ENCODE measurements at regions not wholly inside any gene's neighbourhood (a gene's known extent, or its start where the extent isn't known, plus 50 kb on each side); places are given as distances from the start of the nearest gene placed in this dataset.
"Not testable (repeated sequence)": the region's sequence is repeated elsewhere in the genome, so short reads cannot be mapped to it uniquely, and the experiment has no call there.

DNA sequence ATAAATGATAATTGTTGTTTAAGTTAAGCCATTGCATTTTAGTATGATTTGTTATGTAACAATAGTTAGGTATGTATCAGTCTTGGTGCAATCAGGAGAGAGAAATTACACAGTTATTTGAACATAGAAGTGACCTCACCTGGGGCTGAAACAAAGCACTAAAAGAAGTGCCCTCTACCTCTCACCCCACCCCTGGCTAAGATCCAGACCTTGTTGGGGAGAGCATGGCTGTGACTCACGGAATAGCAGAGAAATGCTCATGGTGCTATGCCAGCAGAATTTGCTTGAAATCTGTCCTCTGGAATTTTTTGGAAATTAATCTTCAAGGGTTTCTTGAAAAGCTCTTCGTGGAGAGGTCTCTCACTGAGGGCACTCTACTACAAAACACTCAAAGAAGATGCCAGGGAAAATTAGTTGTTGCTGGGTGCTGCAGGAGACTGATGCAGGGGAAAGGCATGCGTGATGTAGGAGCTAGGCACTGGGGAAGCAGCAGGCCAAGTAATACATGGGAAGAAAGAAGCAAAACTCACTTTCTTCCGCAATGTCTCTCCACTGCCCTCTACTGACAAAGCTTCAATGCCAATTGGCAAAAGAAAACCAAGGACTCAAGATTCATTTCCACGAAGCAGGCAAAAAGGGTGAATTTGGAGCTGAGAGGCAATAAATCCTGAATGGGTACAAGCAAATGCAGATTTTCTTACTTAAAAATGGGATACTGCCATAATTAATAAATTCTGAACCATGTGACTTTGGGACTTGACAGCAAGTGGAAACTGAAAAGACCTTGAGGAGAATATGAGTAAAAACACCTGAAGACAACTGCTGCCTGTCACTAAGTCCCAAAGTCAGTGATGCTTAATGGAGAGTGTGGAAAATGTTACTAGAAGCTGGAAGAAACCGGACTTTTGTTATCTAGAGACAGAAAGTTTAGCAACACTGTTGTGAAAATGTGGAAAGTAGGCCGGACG lies 136.3 kb upstream of the ZNF184 start:
- Histone ChIP-seq H3K4me3 (no peak overlapping the region), H3K27ac (no peak overlapping the region)

DNA sequence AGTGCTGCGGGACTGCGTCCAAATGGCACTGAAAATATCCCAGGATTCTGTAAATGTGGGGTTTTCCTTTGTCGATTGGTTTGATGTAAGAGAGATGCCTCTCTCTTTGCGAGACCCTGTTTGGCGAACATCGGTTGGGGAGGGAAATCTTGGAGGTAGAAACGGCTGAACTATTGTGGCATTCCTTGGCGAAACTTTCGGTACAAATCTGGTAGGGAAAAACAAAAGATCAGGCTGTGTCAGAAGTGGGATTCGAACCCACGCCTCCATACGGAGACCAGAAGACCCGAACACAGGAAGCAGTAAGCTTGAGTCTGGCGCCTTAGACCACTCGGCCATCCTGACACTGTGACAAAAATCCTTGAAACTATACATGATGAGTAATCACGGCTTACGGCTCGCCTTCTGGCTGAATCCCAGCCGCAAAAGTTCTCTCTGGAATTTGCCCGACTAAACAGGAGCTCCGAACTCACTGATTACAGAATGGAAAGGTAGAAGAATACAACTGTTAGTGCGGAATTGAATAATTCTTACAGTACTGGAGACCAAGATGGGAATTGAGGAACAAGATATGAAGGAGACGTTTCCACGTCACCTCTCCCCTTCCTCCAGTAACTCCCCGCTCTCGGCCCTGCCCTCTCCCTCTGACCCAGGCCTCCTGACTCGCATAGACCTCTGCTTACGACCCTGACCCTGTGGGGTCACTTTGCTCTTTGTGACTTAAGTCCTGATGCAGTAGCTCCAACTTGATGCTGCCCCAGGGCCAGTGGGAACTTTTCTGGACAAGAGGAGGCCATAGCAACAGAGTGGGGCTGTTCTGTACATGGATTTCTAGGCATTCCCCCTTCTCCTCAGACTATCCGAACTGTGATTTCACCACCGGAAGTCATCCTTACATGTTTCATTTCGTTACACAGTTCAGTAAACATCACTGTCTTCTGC lies 132.8 kb upstream of the ZNF184 start:
- no peak overlapping the region for H3K27ac ChIP-seq
- H3K4me3 ChIP-seq = no peak overlapping the region

DNA sequence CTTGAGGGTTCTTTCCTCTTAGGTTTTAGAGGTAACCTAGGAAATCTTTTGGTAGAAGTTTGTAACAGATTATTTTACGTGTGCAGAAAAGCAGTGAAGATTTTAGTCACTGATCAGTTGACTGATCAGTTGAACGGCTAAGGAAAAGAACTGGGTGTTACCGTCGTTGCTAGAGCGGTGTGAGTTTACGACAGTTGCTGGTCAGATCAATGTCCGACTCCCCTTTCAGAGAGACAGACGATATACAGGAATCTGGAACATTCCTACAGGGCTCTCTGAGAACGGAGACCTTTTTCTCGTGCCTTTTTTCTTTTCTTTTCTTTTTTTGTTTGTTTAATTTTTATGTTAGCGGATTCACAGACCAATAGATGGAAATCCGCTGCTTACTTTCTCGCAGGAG lies 132.1 kb upstream of the ZNF184 start:
- H3K4me3 ChIP-seq = no peak overlapping the region

DNA sequence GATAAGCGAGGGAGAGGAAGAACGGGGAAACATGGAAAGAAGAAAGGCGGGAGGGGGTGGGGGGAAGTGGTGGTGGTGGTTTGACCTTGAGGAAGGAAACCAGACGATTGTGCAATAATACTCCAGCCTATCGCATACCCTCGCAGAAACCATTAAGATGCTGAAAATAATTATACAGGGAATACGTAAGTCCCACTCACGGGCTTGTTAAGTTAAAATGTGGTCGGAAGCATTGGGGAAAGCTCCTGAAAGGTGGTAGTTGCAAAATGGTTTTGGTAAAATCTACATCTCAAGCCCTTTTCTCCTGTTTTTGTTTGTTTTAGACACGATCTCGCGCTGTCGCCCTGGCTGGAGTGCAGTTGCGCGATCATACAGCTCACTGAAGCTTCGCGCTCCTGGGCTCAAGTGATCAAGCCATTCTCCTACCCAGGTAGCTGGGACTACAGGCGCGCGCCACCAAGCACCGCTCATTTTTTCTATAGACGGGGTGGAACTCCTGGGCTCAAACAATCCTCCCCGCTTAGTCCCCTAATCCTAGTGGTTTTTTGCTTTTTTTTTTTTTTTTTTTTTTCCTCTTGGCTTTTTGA lies 128.9 kb upstream of the ZNF184 start:
- Histone ChIP-seq H3K4me3 (no peak overlapping the region), H3K27ac (no peak overlapping the region)

More for the DNA sequence above, 132.1 kb upstream of the ZNF184 start:
- no peak overlapping the region for H3K27ac ChIP-seq

DNA sequence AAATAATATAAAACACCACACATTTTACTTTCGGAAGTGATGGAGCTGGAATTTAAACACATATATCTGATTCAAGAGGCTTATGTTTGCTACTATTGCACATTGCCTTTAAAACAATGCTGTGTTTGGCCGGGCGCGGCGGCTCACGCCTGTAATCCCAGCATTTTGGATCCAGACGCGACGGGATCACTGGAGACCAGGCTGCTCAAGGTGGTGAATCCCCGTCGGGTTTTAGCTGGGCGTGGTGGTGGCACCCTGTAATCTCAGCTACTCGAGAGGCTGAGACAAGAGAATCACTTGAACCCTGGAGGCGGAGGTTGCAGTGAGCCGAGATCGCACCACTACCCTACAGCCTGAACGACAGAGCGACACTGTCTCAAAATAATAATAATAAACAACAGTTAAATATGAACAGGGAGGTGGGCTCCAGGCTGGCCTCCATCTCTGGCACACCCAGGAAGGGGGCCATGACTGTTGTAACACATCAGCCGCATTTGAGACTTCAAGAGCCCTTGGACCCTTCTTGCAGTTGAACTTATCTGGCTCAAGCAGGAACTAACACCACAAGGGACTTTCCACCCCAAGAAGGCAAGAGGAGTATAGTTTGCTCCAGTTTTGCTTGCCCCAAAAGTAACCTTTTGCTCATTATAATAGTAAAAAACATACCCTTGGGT lies 127.1 kb upstream of the ZNF184 start:
- Histone ChIP-seq H3K4me3 (no peak overlapping the region), H3K27ac (no peak overlapping the region)

DNA sequence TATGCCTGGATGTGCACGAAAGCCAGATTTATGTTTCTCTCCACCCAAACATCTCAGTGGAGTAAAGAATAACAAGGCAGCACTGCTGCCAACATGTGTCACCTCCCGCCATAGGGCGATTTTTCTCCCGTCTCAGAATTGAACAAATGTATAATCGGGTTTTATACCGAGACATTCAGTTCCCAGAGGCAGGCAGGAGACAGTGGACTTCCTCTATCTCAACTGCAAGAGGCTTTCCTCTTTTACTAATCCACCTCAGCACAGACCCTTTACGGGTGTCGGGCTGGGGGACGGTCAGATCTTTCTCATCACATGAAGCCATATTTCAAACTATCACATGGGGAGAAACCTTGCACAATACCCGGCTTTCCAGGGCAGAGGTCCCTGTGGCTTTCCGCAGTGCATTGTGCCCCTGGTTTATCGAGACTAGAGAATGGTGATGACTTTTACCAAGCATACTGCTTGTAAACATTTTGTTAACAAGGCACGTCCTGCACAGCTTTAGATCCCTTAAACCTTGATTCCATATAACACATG lies 124.2 kb upstream of the ZNF184 start:
- H3K27ac ChIP-seq, H3K4me3 ChIP-seq: not testable (repeated sequence)

DNA sequence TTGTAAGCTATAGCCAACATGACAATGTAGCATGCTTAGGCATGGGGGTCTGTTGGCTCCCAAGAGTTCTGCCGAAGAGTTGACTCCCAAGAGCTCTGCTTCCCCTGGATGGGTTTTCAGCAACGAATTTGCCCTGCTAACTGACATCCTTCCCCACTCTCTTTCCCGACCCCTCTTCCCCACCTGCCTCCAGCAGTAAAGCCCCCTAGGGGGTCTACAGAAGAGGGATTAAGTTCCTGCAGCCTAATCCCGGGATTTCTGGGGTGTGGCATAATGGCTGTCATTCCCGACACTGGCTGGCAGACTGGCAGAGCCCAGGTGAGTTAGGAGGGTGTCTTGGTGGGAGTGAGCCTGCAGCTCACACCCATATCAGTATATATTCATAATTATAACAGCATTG lies 121.0 kb upstream of the ZNF184 start:
- no peak overlapping the region for H3K27ac ChIP-seq
- H3K4me3 ChIP-seq = no peak overlapping the region

DNA sequence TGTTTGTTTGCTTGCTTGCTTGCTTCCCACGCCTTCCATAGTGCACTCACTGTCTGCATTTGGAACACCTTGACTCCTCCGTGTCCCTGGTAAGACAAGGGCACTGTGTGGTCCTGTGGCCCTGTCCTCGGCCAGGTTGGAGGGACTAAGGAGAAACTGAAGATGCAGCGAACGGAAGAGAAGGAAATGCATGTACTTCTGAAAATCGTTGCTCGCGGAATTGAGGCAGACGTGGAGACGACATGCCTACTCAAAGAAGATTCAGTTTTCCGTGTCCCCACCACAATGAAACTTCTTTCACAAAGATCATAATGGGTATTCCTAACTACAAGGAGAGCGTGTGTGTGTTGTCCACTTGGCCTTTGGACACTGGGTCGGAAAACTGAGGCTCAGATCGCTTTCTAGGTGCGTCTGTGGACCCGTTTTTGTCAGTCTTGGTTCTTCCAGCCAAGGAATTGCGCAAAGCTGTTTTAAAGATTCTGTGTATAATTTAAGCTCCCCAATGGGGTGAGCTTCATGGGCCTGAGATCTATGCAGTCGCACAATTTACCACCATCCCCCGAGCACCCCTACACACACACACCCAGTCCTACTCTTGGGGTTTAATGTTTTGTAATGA lies 120.4 kb upstream of the ZNF184 start:
- Histone ChIP-seq H3K4me3 (no peak overlapping the region), H3K27ac (no peak overlapping the region)

DNA sequence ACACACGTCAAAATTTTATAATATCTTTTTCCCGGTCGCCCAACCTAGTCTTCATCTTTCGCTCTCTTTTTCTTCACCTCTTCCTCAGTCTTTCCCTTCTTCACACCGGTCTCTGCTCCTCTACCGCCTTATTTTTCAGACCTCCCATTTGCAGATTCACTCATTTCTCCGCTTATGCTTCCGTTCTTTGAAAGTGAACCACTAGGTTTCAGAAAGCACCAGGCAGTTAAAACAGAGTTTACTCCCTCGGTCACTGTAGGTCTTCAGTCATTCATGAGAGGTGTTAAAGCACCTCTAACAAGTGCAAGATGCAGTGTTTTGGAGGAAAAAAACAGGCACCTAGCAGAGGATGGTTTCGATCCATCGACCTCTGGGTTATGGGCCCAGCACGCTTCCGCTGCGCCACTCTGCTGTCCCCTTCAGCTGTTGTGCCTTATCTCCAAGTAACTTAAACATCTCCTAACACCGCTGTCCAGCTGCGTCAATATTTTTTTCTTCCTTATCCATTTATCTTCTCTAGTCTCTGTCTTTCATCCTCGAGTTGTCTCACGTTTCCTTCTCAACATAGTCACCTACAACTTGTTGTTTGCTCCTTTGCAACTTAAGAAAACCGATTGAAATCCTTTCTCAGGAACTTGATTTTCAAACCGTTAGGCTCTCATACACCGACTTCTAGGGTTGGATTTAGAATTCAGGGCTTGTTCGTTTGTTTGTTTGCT lies 119.7 kb upstream of the ZNF184 start:
- H3K27ac ChIP-seq = no peak overlapping the region

DNA sequence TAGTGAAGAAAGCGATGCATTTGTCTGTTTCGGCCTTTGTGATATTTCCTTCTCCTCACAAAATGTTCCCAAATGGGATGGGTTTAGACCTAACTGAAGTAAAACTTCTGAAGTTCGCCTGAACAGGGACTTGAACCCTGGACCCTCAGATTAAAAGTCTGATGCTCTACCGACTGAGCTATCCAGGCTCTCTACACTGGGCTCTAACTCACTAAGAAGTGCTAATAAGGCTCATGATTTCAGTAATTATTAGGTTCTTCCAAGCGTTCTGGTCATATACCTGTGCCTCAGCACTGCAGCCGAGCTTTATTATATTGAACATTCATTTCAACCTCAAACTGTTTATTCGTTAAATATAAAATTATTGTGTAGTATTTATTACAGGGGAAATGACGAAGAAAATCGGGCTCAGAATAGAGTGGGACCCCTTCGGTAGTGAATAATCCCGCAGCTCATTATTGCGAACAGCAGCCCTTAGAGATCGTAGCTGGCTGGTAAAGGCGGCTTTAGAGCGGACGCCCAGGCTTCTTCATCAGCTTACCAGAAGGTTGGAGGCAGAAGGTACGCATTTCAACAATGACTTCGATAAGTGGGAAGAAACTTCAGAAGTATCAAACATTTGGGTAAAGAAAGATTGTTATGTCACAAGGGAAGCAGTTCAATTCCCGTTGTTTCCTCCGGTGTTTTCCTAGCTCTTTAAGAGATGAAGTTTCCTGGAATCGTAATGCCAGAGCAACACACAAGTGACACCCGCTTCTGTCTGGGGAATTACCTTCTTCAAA lies 119.0 kb upstream of the ZNF184 start:
- Histone ChIP-seq H3K27ac (no peak overlapping the region), H3K4me3 (no peak overlapping the region)

More for the DNA sequence above, 119.7 kb upstream of the ZNF184 start:
- H3K4me3 ChIP-seq = peak overlapping the region in 1 of 7 experiments; percentile 5

DNA sequence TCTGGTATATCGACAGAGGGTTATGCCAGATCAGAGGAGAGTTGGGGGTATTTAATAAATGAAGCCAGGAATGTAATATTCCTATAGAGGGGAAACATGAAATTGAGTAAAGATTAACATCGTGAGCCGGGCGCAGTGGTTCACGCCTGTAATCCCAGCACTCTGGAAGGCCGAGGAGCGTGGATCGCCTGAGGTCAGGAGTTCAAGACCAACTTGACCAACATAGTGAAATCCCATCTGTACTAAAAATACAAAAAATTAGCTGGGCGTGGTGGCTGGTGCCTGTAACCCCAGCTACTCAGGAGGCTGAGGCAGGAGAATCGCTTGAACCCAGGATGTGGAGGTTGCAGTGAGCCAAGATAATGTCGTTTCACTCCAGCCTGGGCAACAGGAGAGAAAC lies 112.4 kb upstream of the ZNF184 start:
- not testable (repeated sequence) for H3K27ac ChIP-seq, H3K4me3 ChIP-seq

DNA sequence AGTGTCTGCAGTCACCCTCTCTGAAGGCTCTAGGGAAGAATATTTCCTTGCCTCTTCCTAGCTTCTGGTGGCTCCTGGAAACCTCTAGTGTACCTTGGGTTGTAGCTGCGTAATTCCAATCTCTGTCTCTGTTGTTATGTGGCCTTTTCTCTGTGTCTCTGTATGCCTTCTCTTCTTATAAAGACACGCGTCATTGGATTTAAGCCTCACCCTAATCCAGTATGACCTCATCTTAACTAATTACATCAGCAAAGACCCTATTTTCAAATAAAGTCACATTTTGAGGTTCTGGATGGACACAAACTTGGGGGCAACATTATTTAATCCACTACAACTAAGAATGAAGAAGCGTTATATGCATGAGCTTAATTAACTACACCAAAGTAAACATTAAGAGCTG lies 111.4 kb upstream of the ZNF184 start:
- no peak overlapping the region for H3K27ac ChIP-seq

DNA sequence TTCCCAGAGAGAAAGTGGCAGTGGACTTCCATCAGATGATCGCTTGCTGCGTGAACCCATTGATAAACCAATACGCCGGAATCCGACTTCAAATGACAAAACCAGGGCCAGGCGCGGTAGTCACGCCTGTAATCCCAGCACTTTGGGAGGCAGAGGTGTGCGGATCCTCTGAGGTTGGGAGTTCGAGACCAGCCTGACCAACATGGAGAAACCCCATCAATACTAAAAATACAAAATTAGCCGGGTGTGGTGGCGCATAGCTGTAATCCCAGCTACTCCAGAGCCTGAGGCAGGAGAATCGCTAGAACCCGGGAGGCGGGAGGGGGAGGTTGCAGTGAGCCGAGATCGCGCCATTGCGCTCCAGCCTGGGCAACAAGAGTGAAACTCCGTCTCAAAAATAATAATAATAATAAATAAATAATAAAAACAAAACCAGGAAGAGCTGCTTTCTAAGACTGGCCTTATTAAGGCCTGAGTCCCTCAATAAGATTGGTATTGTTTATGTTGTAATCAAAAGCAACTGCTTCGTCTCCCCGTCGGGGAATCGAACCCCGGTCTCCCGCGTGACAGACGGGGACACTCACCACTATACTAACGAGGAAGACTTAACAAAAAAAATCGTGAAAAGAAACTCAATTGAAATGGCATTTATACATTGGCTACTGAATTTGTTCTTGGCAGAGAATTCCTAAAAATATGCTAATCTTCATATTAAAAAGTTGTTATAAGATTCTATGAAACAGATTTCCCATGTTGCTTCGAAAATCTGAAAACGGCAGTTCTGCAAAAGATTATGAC lies 110.2 kb upstream of the ZNF184 start:
- H3K27ac ChIP-seq = no peak overlapping the region
- H3K4me3 ChIP-seq = no peak overlapping the region

More for the DNA sequence above, 111.4 kb upstream of the ZNF184 start:
- H3K4me3 ChIP-seq = no peak overlapping the region

DNA sequence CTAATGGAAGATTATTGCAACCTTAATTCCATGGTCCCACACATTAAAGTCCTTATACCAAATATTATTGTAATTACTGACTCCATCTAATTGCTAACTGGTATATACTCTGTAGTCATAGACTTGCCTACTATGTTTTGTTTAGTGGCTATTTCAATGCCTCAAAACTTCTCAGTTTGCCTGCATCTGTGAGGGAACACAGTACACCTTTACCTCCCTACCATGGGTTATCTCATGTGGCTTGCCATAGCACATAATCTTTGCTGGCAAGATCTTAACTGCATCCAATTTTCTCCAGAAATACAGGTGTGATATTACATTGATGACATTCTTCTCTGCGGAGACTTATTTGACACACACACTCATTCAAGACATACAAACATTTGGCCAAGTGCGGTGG lies 107.1 kb upstream of the ZNF184 start:
- Histone ChIP-seq H3K27ac (no peak overlapping the region), H3K4me3 (no peak overlapping the region)

DNA sequence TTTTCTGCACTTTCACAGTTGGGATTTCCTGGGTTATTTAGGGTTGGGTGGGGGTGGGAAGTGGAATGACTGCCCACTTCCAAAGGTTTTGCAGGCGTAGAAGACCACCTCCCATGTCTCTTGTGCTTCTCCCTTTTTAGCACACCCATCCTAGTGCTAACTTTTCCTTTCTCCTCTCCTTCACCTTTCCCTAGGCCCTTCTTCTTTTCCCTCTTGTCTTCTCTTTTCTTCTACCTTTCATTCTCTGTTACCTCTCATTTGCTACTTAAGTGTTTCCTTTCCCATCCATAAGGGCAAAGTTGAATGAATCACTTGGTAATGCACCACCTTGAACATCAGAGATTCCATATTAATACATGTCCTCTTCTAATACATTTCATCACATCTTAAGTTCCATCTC lies 105.0 kb upstream of the ZNF184 start:
- no peak overlapping the region for H3K27ac ChIP-seq
- H3K4me3 ChIP-seq = no peak overlapping the region

DNA sequence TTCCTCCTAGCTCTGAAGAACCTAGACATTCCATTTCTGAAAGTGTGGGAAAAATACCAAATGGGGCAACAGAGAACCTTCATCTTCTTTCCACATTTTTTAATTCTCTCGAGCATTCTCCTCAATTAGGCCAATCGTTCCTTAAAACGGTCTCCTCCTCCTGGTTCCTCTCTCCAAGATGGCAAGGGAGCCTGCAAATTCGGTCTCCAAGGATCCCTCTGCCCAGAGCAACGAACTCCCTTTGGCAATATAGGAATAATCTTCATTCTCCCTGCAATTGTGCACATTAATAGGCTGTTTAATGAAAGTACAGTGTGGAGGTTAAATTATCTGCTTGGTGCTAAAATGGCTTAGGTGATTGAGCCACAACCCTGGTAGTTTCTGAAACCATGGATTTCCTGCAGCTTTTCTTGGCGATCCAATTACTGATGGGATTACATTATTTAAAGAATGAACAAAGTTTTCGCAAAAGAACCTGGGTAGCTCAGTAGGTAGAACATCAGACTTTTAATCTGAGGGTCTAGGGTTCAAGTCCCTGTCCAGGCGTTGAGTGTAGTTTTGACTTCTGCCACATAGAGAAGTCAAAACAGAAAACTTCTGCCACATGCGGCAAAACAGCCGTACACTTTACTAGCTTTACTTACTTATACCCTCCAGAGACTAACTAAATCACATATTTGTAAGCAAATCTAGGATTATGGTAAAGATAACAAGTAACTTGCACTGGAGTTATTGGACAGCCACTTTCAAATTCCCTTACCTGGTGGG lies 102.9 kb upstream of the ZNF184 start:
- Histone ChIP-seq H3K4me3 (no peak overlapping the region), H3K27ac (no peak overlapping the region)
